Endothelial cell of hepatic sinusoid (primary cell): ENCODE measurements at regions not wholly inside any gene's neighbourhood (a gene's known extent, or its start where the extent isn't known, plus 50 kb on each side); places are given as distances from the start of the nearest gene placed in this dataset.
"Not testable (repeated sequence)": the region's sequence is repeated elsewhere in the genome, so short reads cannot be mapped to it uniquely, and the experiment has no call there.

Source experiments
- in situ Hi-C: cut with HindIII; loops from 2 replicates; pipeline ENCODE4 v1.10.0; 2017; ENCODE audit warnings: low sequenced_read_pairs

DNA sequence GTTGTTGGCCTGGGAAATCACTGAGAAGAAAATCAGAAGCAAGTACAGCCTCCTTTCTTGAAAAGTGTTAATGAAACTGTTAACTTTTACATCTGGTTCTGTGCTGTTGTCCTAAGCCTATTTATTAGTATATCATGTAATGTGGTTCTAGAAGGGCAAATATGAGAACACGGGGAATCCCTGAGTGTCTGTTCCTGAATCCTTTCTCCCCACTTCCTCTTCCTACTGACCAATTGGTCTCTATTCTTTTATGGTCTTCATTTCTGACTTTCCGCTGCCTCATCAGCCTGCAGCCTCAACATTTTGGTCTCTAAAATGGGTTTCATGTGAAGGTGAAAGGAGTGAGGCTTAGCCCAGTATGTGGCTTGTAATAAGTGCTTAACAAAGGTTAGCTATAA is 159.9 kb upstream of the MAMLD1 start:
- in situ Hi-C loops: no loop called here

DNA sequence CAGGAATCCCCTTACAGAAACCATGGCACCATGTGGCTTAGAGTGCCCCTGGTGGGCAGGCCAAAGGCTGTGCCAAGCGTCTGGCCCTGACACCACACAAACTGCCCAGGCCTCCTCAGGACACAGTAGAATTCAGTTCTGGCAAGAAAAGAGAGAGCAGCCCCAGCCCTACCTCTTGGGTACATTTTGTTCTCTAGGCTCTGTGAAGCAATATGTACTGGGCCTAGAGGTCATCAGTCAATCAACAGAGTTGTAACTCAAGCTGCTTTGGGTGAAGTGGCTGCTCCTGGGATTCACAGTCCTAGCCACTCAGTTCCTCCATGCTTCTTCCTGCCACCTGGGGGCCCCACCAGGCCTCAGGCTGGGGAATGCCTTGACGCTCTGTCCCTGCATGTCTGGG is 158.1 kb upstream of the MAMLD1 start:
- in situ Hi-C loops: no loop called here

DNA sequence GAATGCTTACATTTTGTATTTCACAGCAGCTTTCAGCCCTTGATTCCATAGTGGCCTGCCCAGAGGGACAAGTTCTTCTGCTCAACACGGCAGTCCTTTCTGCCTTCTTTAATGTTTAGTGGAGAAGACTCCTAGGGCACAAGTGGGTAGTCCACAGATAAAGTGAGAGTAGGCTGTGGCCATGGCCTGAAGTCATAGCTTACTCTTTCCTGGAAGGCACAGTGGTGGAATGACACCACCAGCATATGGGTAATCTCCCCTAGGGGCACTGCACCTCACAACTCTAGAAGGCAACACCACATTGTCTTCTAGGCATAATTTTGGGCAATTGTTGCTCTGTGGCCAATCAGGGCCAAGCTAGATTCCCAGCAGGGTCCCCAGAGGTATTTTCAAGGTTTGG is 155.4 kb upstream of the MAMLD1 start:
- in situ Hi-C loops: no loop called here

DNA sequence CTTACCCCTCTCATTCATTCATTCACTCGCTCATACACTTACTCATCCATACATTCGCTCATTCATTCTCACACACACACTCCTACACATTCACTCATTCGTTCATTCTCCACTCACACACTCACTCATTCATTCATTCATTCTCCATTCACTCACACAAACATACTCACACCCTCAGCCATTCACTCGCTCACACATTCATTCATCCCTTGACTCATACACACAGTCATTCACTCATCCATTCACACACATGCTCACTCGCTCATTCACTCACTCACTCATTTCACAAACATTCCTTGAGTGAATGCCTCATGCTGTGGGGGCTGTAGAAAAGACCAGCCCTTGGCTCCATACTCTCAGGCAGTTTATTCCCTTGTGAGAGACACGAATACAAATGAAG is 151.1 kb upstream of the MAMLD1 start:
- in situ Hi-C loops: loop anchor here (5.0 kb wide), 1 partner anchor 80 kb away; no protein-coding TSS in a partner anchor

DNA sequence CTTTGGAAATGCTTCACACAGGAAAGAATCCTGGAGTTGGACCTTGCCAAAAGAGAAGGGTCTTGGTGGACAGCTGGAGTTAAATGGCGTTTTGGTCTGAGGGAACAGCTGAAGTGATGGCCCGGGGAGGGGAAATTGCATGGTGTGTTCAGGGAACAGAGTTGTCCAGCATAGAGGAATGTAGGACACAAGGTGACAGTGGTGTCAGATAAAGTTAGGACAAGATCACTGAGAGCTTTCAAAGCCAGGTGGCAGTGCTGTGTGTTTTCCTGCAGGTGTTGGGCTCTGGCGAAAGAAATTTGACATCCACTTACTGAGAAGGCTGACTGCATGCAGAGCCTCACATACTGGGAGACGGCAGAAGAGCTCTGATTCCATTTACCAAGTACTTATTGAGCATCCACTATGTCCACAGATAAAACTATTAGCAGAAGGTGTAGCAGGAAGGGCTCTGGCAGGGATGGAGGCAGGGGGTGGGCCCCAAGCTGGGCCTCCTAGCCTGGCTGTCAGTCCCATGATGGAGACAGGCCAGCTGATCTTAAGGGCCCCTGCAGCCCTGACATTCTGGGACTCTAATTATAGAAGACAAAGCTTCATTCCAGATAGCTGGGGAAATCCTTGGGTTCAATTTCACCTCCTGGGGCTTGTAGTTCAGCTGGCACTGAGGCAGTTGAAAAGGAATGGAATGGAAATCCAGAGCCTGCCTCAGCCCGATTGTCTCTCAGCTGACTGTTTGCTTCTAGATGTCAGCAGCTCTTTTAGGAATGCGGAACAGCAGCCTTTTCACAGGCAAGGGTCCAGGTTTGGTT is 150.2 kb upstream of the MAMLD1 start:
- in situ Hi-C loops: loop anchor here (5.0 kb wide), 1 partner anchor 79 kb away; no protein-coding TSS in a partner anchor

DNA sequence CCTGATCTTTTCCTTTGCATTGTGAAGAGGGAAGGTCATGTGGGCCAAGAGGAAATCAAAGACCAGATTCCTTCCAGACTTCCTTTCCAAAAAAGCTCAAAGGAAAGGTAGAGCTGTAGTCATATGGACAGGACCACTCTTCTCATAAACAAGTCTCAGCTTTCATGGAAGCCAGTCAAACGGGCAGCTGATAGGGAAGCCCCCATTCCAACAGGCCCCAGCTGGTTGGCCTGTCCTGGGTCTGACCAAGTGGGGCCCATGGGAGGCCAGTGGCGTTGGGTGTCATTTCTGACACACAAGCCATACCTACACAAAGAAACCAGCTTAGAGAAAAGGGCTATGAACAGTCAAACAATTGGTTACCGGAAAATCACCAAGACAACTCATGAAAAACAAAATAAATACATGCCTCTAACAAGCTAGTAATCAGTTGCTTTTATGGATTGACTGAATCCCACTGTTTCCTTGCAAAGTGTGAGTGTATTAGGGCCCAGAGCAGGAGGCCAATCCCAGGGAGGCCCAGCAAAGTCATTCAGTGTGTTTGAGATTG is 149.6 kb upstream of the MAMLD1 start:
- in situ Hi-C loops: loop anchor here (5.0 kb wide), 1 partner anchor 79 kb away; no protein-coding TSS in a partner anchor

DNA sequence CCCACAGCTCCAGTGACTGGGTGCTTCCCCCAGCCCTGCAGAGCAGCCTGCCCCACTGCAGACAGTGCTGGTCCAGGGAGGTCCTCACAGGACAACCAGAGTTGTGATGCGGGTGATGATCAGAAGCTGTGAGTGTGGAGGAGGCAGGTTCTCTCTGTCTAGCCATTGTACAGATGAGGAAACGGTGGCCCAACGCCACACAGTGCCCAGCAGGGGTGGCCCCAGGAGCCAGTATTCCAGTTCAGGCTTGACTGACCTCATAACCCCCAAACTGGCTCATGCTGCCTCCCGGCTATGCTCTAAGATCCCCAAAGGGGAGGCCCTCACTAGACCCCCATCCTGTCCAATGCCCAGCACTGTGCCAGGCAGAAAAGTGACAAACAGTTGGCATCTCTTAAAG is 147.1 kb upstream of the MAMLD1 start:
- in situ Hi-C loops: not testable (repeated sequence)

DNA sequence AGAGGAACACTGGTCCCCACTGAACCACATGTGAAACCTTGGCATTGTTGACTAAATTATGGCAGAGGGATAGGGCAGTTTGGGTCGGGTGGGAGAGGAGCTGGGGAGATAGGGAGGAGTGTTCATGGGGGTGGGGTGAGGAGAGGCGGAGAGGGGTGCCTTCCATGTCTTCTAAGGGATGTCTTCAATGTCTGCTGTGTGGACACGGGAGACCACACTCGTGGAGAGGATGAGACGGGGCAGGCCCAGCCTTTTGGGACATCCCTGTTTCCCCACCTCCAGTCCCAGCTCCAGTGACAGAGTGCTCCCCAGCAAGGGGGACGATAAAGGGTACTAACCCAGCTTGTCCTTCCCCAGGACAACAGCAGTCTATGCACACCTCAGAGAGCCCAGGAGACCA is 146.4 kb upstream of the MAMLD1 start:
- in situ Hi-C loops: no loop called here

DNA sequence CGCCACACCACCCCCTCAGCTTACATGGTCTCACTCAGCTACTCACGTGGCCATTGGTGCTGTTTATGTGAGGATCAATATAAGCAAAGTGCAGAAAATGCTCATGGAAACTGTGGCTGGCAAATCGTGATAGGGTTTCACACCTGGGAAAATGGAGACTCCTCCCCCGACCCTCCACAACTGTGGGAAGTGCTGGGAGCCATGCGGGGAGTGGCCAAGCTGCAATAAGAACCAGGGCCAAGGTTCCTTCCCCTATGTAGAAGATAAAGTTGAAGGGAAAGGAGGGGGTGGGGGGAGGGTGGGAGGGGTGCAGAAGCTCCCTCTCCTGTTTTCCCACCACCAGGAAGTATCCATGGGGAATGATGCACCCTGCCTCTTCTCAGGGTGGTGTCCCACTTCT is 145.5 kb upstream of the MAMLD1 start:
- in situ Hi-C loops: no loop called here

DNA sequence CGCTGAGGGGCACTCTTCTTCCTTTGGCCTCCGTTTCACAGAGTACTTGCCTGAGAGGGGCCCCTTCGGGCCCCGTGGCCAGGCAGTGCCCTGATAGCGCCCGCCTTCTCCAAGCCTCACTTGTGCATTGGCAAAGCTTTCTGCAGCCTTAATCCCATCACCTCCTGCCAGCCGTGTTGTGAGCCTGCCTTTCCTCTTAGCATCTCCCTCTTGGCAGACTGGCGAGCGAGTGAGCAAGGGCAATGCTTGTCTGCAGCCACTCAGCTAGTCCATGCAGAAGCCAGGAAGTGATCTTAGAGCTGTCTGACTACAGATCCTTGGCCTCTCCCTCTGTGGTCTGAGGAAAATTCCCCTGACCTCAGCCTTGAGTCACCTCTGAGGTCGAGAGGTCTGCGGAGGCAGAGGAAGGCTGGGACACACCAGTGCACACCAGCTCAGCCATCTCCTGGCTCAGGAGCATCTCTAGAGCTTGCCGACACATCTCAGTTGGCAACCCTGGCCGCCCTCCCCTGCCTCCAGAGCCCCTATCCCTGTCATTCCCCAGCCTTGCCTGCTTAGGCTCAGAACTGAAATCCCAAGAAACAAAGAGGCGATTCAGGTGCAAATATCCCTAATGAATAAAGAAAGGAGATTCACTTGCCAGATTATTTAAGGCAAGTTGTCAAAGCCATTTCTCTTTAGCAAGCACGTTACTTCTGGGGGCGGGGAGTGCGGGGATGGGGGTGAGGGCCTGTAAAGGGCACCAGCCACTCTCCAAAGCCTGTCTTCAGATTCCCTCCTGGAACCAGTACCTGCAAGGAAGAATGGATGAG is 143.5 kb upstream of the MAMLD1 start:
- in situ Hi-C loops: no loop called here

DNA sequence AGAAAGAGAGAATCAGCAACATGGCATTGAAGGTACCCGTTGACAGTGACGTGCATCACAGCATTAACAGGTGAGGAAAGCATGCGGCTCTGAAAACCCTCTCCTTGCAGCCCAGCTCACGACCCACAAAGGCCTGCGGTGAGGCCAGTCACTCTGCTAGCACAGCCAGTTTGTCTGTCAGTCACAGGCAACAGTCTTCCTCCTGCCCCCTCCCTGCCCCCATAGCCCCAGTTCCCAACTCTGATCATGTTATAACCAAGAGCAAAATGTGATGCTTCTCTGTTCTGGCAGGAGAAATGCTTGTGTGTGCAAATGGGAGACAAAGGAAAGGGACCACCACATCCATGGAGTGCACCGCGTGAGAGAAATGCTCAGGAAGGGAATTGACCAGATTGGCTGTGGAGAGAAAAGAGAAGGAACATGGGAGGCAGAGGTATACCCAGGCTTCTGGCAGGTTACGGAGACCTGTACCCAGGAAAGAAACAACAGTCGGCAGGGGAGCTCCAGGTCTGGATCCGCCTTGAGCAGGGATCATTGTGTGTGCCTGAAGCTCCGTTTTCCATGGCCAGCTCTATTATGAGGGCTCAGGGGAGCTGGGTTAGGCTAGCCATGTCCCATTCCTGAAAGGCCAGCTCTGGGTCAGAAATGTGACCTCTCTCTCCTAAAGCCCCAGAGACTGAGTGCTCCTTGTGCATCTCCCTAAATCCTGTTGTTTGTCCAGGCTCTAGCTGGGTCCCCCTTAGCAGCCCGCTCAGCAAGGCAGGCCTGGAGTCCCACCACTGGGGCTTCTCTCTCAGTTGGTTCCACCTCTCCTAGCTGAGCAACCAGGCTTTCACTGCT is 139.7 kb upstream of the MAMLD1 start:
- in situ Hi-C loops: no loop called here

DNA sequence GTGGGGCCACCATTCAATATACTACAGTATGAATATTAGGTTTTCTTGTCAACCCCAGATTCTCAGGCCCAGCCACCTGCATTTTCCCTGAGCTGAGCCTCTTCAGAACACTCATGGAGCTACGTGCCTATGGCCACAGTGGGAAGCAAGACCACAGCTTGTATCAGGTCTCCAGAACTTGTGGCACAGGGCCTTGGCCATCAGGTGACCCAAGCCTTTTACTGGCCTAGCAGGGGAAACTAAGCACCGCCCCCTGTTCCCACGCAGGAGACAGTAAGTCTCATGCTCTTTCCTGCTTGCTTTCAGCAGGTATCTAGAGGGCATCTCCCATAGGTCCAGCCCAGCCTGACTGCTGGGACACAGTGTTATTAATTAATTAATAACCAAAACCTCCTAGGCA is 138.4 kb upstream of the MAMLD1 start:
- in situ Hi-C loops: no loop called here

DNA sequence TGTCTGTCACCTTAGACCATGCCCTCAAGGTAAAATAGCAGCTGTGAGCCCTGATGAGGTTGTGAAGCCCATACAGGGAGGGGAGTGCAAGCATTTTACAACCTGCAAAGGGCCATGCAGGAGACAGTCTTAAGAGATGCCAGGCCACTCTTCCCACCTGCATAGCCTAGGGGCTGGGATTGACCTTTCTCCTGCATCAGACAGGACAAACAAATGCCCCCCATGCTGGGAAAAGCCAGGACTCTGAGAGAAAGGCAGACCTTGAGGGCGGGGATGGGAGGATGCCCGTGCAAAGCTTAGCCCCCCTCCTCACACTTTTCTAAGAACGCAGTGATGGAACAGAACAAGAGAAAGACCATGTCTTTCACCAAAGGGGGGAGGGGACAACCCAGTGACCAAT is 137.9 kb upstream of the MAMLD1 start:
- in situ Hi-C loops: no loop called here

DNA sequence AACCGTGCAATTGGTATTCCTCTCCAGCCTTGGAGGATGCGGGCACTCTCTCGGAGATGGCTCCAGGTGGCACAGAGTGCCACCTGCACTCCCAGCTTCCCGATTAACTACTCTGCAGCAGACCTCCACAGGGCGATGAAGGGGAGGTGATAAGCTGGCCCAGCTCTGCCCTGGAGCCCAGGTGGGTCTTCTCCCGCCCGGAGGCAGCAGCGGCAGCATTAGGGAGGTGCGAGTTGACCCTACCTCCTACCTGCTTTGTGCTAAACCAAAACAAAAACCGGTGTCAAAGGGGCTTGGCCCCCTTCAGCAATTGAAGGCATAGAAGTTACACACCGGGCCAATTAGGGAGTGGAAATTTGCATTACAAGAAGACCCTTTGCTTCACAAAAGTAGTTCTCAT is 137.4 kb upstream of the MAMLD1 start:
- in situ Hi-C loops: no loop called here

DNA sequence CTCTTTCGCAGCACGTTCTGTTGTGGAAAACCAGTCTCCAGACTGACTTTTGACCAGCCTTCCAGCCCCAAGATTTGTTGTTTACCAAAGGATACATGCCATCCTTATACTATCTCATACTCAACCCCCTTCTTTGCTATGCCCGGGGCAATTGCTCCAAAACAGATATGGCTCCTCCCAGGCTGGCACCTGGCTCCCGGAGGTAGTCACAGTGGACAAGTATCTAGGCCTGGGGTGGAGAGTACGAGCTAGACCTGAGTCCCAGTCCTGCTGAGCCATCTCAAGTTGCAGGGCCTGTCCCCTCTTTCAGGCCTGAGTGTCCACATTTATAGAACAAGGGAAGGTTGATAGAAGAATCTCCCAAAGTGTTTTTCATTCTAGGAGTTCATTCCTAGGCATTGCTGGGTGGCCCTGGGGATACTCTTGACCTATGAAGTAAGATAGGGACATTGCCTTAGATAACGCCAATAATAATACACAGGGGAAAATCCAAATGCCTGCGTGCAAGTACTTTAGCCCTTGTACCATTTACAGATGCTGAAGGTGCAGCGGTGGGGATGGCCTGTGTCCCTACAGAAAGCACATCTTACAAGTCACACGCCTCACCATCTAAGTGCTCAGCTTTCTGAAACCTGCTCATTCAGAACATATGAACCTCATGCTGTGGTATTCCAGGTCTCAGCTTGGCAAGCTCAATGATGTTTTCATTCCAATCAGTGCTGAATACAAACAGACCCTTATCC is 136.7 kb upstream of the MAMLD1 start:
- in situ Hi-C loops: no loop called here

DNA sequence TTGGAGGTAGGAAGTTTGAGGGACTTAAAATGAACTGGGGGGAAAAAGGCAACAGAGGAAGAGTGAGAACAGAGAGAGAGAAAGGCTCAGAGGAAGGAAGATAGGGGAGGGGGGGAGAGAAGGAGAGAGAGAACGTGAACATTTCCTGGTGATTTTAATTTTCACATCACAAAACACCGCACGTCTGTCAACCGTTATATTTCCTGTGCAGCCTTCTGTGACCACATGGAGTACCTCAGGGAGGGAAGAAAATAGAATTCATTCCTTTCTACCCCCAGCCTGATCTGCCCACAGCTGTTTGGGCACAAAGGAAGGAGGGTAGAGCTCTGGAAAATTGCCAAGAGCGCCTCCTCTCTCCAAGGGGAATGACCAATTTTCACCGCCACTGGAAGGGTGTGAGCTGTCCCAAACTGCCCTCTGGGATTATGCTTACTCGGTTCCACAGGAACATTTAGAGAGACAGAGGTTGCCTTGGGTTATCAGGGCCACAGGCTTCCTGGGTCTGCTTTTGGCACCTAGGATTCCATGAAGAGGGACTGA is 135.7 kb upstream of the MAMLD1 start:
- in situ Hi-C loops: no loop called here

DNA sequence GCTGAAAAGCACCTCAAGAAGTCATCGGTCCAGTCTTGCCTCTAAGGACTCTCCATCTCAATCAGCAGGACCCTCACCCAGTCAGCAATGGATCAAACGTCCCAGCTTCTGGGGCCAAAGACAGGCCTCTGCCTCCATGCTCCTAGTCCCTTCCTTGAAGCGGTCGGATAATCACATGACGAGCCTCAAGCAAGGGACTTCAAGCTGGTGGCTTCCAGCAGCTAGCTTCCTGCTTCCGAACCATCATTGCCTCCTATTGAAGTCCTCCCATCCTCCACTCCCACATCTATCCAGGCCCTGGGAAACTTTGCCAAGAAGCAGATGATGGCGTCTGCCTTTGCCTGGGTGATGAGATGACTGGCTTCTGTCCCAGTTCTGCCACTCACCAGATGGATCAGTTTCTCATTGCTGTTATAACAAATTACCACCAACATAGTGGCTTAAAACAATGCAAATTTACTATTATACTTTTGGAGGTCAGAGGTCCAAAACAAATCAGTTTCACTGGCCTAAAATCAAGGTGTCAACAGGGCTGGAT is 135.2 kb upstream of the MAMLD1 start:
- in situ Hi-C loops: no loop called here

DNA sequence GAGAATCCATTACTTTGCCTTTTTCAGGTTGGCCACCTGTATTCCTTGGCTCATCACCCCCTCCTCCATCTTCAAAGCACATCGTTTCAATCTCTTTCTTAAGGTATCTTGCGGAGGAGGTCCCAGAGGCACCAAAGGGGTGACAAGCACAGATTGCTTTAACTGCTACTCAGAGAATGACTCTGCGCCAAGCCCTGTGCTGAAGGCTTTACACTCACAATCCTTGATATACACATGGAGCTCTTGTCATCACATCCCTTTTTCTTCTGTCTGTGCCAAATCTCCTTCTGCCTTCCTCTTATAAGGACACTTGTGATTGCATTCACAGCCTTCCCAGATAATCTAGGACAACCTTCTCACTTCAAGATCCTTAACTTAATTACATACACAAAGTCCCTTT is 134.7 kb upstream of the MAMLD1 start:
- in situ Hi-C loops: no loop called here

DNA sequence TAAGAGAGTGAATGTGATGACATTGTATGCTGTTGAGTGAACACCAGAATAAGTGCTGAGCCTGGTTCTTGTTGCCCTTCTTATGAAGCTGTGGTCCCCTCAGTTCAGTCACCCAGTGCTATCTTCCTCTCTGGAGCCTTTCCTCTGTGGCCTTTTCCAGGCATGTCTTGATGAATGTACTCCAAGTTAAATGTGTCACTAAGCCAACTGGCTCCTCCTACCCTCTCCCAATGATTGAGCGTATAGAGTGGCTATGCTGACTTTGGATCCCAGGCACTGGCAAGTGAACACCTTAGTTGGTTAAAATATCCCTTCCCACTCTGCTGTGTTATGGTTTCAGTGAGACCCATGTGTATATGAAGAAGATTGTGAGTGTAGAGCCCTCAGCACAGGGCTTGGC is 134.1 kb upstream of the MAMLD1 start:
- in situ Hi-C loops: no loop called here

DNA sequence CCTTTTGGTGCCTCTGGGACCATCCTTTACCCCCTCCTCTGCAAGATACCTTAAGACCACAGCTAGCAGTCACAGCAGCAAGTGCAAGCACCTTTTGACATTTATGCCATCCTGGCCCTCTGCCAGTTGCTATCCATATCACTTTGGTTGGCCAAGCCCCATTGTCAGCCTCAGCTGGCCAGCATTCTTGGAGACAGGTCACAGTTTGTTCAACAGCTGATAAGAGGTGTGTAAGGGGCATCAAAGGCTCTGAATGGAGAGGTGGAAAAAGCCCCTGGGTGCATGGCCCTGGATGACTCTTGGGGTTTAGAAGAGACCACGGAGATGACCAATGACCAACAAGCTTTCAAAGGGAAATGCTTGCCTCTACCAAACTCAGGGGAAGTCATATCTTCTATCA is 133.6 kb upstream of the MAMLD1 start:
- in situ Hi-C loops: no loop called here
